Activated CD4-positive, alpha-beta T cell treated with anti-CD3 and anti-CD28 coated beads, Interleukin-2, amount 50 U/mL, for 24 hours (primary cell): ENCODE measurements at regions not wholly inside any gene's neighbourhood (a gene's known extent, or its start where the extent isn't known, plus 50 kb on each side); places are given as distances from the start of the nearest gene placed in this dataset.

Experiments used
- DNase-seq, 2 donors: peaks; one replicate each; pipeline ENCODE4 v3.0.0-alpha.2; 2020; ENCODE audit warnings: low read depth in 1 of 2, low spot score in 1 of 2

- DNase-seq, result no peak
These were observed 151.4 kb upstream of the TSHZ2 start for GRCh38 chr20:52820641-52821292.

GRCh38 chr20:52818491-52818890 lies 153.7 kb upstream of the TSHZ2 start:
- no peak for DNase-seq

- DNase-seq, result no peak
These were observed 154.2 kb upstream of the TSHZ2 start for GRCh38 chr20:52817981-52818380.

- no peak for DNase-seq
These were observed 154.6 kb upstream of the TSHZ2 start for GRCh38 chr20:52817511-52817910.

- DNase-seq, result no peak
These were observed 157.8 kb upstream of the TSHZ2 start for GRCh38 chr20:52814371-52814770.

GRCh38 chr20:52812231-52812847 lies 159.8 kb upstream of the TSHZ2 start:
- DNase-seq, result no peak

GRCh38 chr20:52809003-52809402 lies 163.2 kb upstream of the TSHZ2 start:
- no peak for DNase-seq

- no peak for DNase-seq
These were observed 165.2 kb upstream of the TSHZ2 start for GRCh38 chr20:52806918-52807317.

- no peak for DNase-seq
These were observed 166.3 kb upstream of the TSHZ2 start for GRCh38 chr20:52805843-52806242.

- DNase-seq, result no peak
These were observed 166.9 kb upstream of the TSHZ2 start for GRCh38 chr20:52805296-52805571.

- DNase-seq, result no peak
These were observed 167.5 kb upstream of the TSHZ2 start for GRCh38 chr20:52804497-52805295.

GRCh38 chr20:52801628-52802006 lies 170.5 kb upstream of the TSHZ2 start:
- DNase-seq, result no peak

GRCh38 chr20:52800734-52801627 lies 171.2 kb upstream of the TSHZ2 start:
- no peak for DNase-seq

GRCh38 chr20:52799130-52799529 lies 173.0 kb upstream of the TSHZ2 start:
- DNase-seq, result no peak

GRCh38 chr20:52798124-52798523 lies 174.0 kb upstream of the TSHZ2 start:
- no peak for DNase-seq

GRCh38 chr20:52794853-52795252 lies 177.3 kb upstream of the TSHZ2 start:
- DNase-seq, result no peak

GRCh38 chr20:52793339-52793963 lies 178.7 kb upstream of the TSHZ2 start:
- no peak for DNase-seq

- no peak for DNase-seq
These were observed 181.1 kb upstream of the TSHZ2 start for GRCh38 chr20:52791091-52791490.

- DNase-seq, result no peak
These were observed 182.4 kb upstream of the TSHZ2 start for GRCh38 chr20:52789716-52790115.

- no peak for DNase-seq
These were observed 184.2 kb upstream of the TSHZ2 start for GRCh38 chr20:52787962-52788361.

GRCh38 chr20:52787216-52787615 lies 184.9 kb upstream of the TSHZ2 start:
- DNase-seq, result no peak
